GM12891 (cell line): ENCODE measurements at regions not wholly inside any gene's neighbourhood (a gene's known extent, or its start where the extent isn't known, plus 50 kb on each side); places are given as distances from the start of the nearest gene placed in this dataset.
"Not testable (repeated sequence)": the region's sequence is repeated elsewhere in the genome, so short reads cannot be mapped to it uniquely, and the experiment has no call there.

Experiments
- DNase-seq: peaks from one replicate; pipeline ENCODE4 v3.0.0; 2011; ENCODE audit warnings: low spot score; ENCODE audit not compliant: insufficient read length
- FAIRE-seq: peaks from 2 replicates; lab custom pipeline; 2011; peaks lifted over from hg19 to GRCh38; lab: Jason Lieb, UNC
- PAX5 ChIP-seq: IDR thresholded peaks from 2 replicates; pipeline ENCODE4 v1.6.1; 2011; ENCODE audit warnings: low read length, moderate library complexity, mild to moderate bottlenecking; ENCODE audit not compliant: insufficient read depth, severe bottlenecking
- POLR2A ChIP-seq: IDR thresholded peaks from 2 replicates; pipeline ENCODE4 v1.6.1; 2011; ENCODE audit warnings: low read depth, low read length, control low read depth
- POLR2AphosphoS5 ChIP-seq: IDR thresholded peaks from 2 replicates; pipeline ENCODE4 v1.6.1; 2011; ENCODE audit warnings: low read depth, low read length, control low read depth
- POU2F2 ChIP-seq: IDR thresholded peaks from 2 replicates; pipeline ENCODE4 v1.6.1; 2011; ENCODE audit warnings: low read depth, mild to moderate bottlenecking, control low read depth, low read length, moderate library complexity
- SPI1 ChIP-seq: IDR thresholded peaks from 2 replicates; pipeline ENCODE4 v1.6.1; 2011; ENCODE audit warnings: low read depth, low read length, control low read depth
- TAF1 ChIP-seq: IDR thresholded peaks from 2 replicates; pipeline ENCODE4 v1.6.1; 2011; ENCODE audit warnings: low read depth, low read length, control low read depth

DNA sequence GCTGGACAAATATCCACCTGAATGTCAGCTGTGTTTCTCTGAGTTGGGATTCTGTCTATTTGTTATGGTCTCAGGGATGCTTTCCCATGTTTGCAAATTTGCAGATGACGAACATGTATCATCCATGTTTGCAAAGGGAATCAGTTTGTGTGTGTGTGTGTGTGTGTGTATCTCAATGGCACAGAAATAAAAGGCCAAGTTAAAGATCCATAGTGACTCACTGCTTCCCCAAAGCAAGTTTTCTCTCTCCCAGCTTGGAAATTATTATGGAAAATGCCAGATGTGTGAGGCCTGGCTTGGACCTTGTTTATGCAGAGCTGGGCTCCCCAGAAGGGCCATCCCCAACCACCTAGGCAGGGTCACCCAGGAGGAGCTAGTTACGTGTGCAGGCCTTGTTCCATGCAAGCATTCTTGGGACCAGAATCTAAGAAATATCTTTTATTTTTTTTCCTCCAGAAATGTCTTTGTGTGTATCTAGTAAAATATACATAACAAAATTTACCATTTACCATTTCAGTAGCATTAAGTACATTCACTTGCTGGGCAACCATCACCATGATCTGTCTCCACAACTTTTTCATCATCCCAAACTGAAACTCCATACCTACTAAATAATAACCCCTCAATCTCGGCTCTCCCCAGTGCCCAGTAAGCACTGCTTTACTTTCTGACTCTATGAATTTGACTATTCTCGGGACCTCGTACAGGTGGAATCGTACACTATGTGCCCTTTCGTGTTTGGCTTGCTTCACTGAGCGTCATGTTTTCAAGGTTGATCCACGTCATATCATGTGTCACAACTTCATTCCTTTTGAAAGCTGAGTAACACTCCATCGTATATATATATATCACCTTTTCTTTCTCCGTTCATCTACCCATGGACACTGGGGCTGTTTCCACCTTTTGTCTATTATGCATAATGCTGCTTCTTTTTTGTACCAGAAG is 56.6 kb upstream of the WNT7B start:
- FAIRE-seq = no peak
- DNase-seq = no peak
- no peak for TF ChIP-seq PAX5

- FAIRE-seq, DNase-seq: not testable (repeated sequence)
Measured at GRCh38 chr22:46034480-46034879, 57.5 kb upstream of the WNT7B start.

DNA sequence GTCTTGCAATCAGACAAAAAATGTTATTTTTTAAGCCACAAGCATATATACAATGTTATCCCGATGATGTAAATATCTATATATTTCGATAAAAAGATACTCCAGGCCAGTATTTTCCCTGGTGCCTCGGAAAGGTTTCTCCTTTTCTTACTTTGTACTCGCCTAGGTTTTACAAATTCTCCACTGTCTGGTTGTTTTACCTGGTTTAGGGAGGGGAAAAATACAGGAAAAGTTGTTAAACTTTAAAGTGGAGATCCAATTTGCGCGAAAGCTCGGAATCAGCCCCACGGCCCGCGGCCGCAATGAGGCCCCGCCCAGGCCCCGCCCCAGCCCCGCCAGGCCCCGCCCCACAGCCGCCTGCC is 58.4 kb upstream of the WNT7B start:
- TF ChIP-seq POLR2A = no peak
- no peak for DNase-seq
- FAIRE-seq = no peak

GRCh38 chr22:46035742-46036557 is 59.0 kb upstream of the WNT7B start:
- DNase-seq (peak; percentile 100), FAIRE-seq (peak; percentile 100)
- no peak for TF ChIP-seq SPI1
- TF ChIP-seq POU2F2 = no peak
- peak; percentile 2 for TF ChIP-seq PAX5
- peak; percentile 30; the same call in 1 of the 2 replicates for TF ChIP-seq TAF1
- peak; percentile 71 for TF ChIP-seq POLR2AphosphoS5
- TF ChIP-seq POLR2A = peak; percentile 76

DNA sequence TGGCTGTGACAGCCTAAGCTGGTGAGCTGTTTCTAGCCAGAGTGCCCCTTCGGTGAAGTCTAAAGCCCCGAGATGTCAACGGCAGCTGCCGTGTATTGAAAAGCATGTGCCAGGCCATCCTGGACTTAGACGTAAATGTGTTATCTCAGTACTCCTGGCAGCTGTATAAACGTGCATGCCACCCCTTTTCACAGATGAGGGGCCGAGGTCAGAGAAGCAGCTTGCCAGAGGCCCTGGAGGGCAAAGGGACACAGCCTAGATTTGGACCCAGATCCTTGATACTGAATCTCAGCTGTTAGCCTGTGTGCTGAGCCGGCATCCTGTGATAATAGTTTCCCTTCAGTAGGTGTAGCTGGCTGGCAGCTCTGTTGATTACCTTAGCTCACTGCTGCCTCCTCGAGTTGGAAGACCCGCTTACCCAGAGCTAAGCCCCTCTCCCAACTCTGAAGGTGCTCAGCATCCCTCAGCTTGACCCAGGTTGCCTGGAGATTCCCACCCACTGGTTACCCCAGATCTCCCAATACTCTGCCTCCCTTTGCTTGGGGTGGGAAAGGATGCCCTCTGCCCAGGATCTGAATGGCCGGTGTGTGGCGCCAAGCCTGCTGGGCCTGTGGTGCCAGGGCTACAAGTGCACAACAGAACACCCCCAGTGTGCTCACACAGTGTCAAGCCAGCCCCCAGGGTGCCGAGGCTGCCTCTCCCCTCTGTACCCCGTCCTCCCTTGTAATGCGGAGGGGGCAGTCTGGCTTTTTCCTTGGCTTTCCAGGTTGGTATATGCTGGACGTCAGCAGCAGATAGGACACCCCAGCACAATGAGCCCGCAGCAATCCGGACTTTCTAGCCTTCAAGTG is 59.8 kb upstream of the WNT7B start:
- TF ChIP-seq SPI1 (no peak), TAF1 (no peak), PAX5 (no peak)
- FAIRE-seq = no peak
- no peak for DNase-seq

DNA sequence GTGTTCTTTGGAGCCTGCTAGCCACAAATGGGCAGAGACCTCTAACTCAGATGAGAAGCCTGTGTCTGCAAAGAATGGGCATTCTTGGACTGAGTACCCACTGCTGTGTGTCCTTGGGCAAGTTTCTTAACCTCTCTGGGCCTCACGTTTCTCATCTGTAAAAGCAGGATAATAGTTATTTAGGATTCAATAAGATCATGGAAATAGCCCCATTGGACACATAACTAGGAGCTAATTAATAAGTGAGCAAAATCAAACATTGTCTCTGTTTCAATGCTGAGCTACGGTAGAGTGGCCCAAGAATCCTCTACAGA is 61.2 kb upstream of the WNT7B start:
- DNase-seq = no peak
- no peak for FAIRE-seq
- TF ChIP-seq POLR2AphosphoS5 (no peak), POLR2A (no peak), TAF1 (no peak), POU2F2 (no peak), PAX5 (no peak), SPI1 (no peak)

- DNase-seq = no peak
- TF ChIP-seq POLR2AphosphoS5 (no peak), SPI1 (no peak), PAX5 (no peak), TAF1 (no peak), POU2F2 (no peak), POLR2A (no peak)
- FAIRE-seq = no peak
Measured at GRCh38 chr22:46038516-46039430, 61.8 kb upstream of the WNT7B start.

GRCh38 chr22:46039535-46039934 is 62.6 kb upstream of the WNT7B start:
- TF ChIP-seq POLR2A (no peak), SPI1 (no peak), POU2F2 (no peak), TAF1 (no peak), PAX5 (no peak), POLR2AphosphoS5 (no peak)
- no peak for DNase-seq
- no peak for FAIRE-seq

GRCh38 chr22:46040471-46041465 is 63.8 kb upstream of the WNT7B start:
- DNase-seq (no peak), FAIRE-seq (no peak)
- TF ChIP-seq POLR2AphosphoS5 (no peak), TAF1 (no peak), POLR2A (no peak), POU2F2 (no peak), PAX5 (no peak), SPI1 (no peak)
